Tibial nerve (tissue), 3 donors: ENCODE measurements at regions not wholly inside any gene's neighbourhood (a gene's known extent, or its start where the extent isn't known, plus 50 kb on each side); places are given as distances from the start of the nearest gene placed in this dataset.

Source experiments
- CTCF ChIP-seq, 5 experiments: fragments of 200-600 bp in 3 of 5; fragments of 450-650 bp in 2 of 5; sonication (generic) in 3 of 5; IDR thresholded peaks; one replicate each; pipeline ENCODE4 v1.5.1; 2016 to 2019; ENCODE audit warnings: antibody characterized with exemption in 5 of 5, mild to moderate bottlenecking in 3 of 5, moderate library complexity in 2 of 5
- POLR2A ChIP-seq, 2 donors: fragments of 450-650 bp; IDR thresholded peaks; one replicate each; pipeline ENCODE4 v1.6.1; 2017; ENCODE audit warnings: antibody characterized with exemption in 2 of 2, mild to moderate bottlenecking in 2 of 2, moderate library complexity in 2 of 2

- TF ChIP-seq CTCF (IDR thresholded peaks at IDR 0.05) (no peak), POLR2A (IDR thresholded peaks at IDR 0.05) (no peak)
Measured at GRCh38 chr2:61736953-61737352, 116.9 kb downstream of the FAM161A start.
